ENCODE measurements at regions not wholly inside any gene's neighbourhood (a gene's known extent, or its start where the extent isn't known, plus 50 kb on each side); places are given as distances from the start of the nearest gene placed in this dataset.

DNA sequence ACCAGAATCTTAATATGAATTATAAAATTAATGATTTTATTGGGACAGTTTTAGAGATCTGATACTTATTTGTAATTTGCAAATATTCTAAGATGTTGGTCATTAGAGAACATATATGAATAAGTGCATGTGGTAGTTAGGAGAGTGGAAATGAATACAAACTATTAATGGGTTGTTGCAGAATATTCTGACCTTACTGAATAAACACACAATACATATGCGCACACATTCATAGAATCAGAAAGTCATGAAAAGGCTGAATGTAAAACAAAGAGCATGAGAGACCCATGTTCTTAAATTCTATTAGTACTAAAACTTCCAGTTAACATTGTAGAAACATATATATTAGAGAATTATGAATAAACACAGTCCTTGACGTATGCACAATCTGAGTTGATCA, 301.7 kb upstream of the TRAM1L1 start:
- no peak overlapping the region for H3K27ac Mint-ChIP-seq
- DNase-seq: no peak
- TF ChIP-seq, protein P1, sequence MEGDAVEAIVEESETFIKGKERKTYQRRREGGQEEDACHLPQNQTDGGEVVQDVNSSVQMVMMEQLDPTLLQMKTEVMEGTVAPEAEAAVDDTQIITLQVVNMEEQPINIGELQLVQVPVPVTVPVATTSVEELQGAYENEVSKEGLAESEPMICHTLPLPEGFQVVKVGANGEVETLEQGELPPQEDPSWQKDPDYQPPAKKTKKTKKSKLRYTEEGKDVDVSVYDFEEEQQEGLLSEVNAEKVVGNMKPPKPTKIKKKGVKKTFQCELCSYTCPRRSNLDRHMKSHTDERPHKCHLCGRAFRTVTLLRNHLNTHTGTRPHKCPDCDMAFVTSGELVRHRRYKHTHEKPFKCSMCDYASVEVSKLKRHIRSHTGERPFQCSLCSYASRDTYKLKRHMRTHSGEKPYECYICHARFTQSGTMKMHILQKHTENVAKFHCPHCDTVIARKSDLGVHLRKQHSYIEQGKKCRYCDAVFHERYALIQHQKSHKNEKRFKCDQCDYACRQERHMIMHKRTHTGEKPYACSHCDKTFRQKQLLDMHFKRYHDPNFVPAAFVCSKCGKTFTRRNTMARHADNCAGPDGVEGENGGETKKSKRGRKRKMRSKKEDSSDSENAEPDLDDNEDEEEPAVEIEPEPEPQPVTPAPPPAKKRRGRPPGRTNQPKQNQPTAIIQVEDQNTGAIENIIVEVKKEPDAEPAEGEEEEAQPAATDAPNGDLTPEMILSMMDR (IDR thresholded peaks at IDR 0.05): no peak
- no peaks in the 10 kb centered on the region for H3K36me3 Mint-ChIP-seq
- no peaks in the 10 kb centered on the region for H3K4me1 ChIP-seq (ENCODE audit: control insufficient read depth, insufficient read depth, low read length)
- no peaks in the 10 kb centered on the region for H3K36me3 ChIP-seq (ENCODE audit: control insufficient read depth, insufficient read depth, low read length)
- H3K4me3 ChIP-seq (ENCODE audit: low read length): no peak overlapping the region
- H3K9me3 Mint-ChIP-seq: peaks cover 7 to 16% of the 10 kb centered on the region in 2 donors
- H3K4me1 Mint-ChIP-seq: no peaks in the 10 kb centered on the region
- no CpG with 5 or more reads among the region's 2 CpGs for WGBS (ENCODE audit: insufficient coverage)
- no peak overlapping the region for H3K27ac ChIP-seq (ENCODE audit: low read length)
- intact Hi-C loops (cut with micrococcal nuclease): no loop called here
- ATAC-seq: no peak
- H3K4me3 Mint-ChIP-seq: no peak overlapping the region
- peaks cover 4% of the 10 kb centered on the region for H3K9me3 ChIP-seq (ENCODE audit: control insufficient read depth, insufficient read depth, low read length)
- no peaks in the 10 kb centered on the region for H3K27me3 Mint-ChIP-seq (ENCODE audit: low read depth in 2 of 2)
- H3K27me3 ChIP-seq (ENCODE audit: control insufficient read depth, insufficient read depth, low read length): no peaks in the 10 kb centered on the region

DNA sequence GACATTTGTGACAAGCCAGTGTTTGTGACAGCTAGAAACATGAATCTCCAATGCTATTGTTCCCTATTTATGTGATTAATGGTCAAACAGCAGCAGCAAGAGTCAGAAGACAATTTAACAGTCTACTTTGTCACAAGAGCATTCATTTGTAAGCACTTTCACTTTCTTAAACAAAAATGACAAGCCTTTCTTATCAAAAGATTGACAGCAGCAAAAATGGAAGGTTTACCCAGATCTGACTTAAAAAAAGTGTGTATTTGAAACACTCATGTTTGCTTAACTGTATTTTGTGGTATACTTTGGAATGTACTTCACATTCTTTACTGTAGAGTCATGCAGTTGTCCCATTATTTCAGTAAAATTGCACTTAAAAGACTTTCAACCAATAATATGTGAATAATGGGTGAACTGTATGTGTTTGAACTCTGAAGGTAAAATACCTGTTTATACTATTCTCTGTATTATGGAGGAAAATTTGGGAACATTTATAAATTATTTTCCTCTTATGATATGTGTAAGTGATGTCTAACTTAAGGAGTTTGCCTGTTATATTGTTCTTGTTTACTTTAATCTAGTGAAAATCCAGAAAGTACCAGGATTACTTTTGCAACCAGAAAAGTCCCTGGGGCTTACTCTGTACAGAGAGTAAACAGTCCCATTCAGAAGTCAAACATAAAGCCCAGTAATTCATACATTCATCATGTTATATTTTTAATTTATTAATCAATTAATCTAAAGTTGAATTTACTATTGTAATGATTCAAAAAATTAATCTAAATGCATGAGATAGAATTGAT, 314.9 kb upstream of the TRAM1L1 start:
- H3K4me3 Mint-ChIP-seq: no peak overlapping the region
- H3K4me1 ChIP-seq (ENCODE audit: control insufficient read depth, insufficient read depth, low read length): no peaks in the 10 kb centered on the region
- peaks cover 3 to 8% of the 10 kb centered on the region in 2 donors for H3K9me3 Mint-ChIP-seq
- no peaks in the 10 kb centered on the region for H3K9me3 ChIP-seq (ENCODE audit: control insufficient read depth, insufficient read depth, low read length)
- no peaks in the 10 kb centered on the region for H3K36me3 ChIP-seq (ENCODE audit: control insufficient read depth, insufficient read depth, low read length)
- ATAC-seq: no peak
- TF ChIP-seq, protein P1 (IDR thresholded peaks at IDR 0.05): no peak
- no peak overlapping the region for H3K27ac ChIP-seq (ENCODE audit: low read length)
- no peaks in the 10 kb centered on the region for H3K4me1 Mint-ChIP-seq
- no peak for DNase-seq
- H3K4me3 ChIP-seq (ENCODE audit: low read length): no peak overlapping the region
- H3K36me3 Mint-ChIP-seq: no peaks in the 10 kb centered on the region
- intact Hi-C loops (cut with micrococcal nuclease): no loop called here
- no peak overlapping the region for H3K27ac Mint-ChIP-seq
- H3K27me3 Mint-ChIP-seq (ENCODE audit: low read depth in 2 of 2): no peaks in the 10 kb centered on the region
- H3K27me3 ChIP-seq (ENCODE audit: control insufficient read depth, insufficient read depth, low read length): no peaks in the 10 kb centered on the region

DNA sequence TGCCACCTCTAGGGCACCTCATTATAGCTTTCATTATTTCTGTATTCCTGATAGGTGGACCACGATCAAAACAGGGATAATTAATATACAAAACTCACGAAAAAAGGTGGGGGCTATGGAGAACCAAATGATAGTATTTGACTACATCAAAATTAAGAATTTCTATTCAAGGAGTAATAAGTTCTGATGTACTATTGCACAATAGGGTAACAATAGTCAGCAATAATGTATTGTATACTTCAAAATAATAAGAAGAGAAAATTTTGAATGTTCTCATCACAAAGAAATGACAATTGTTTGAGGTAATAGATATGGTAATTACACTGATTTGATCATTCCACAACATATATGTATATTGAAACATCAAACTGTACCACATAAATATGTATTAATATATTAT, 327.3 kb upstream of the TRAM1L1 start:
- no peaks in the 10 kb centered on the region for H3K4me1 ChIP-seq (ENCODE audit: control insufficient read depth, insufficient read depth, low read length)
- H3K27me3 Mint-ChIP-seq (ENCODE audit: low read depth in 2 of 2): no peaks in the 10 kb centered on the region
- no peaks in the 10 kb centered on the region for H3K9me3 ChIP-seq (ENCODE audit: control insufficient read depth, insufficient read depth, low read length)
- no peaks in the 10 kb centered on the region for H3K4me1 Mint-ChIP-seq
- no peaks in the 10 kb centered on the region for H3K27me3 ChIP-seq (ENCODE audit: control insufficient read depth, insufficient read depth, low read length)
- TF ChIP-seq, protein P1 (IDR thresholded peaks at IDR 0.05): no peak
- no peaks in the 10 kb centered on the region for H3K36me3 ChIP-seq (ENCODE audit: control insufficient read depth, insufficient read depth, low read length)
- H3K4me3 ChIP-seq (ENCODE audit: low read length): no peak overlapping the region
- H3K9me3 Mint-ChIP-seq: peaks cover 5 to 8% of the 10 kb centered on the region in 2 donors
- no peak overlapping the region for H3K27ac ChIP-seq (ENCODE audit: low read length)
- no peak overlapping the region for H3K4me3 Mint-ChIP-seq
- no peaks in the 10 kb centered on the region for H3K36me3 Mint-ChIP-seq
- DNase-seq (no peak), ATAC-seq (no peak)
- WGBS (ENCODE audit: insufficient coverage): no CpG with 5 or more reads among the region's 2 CpGs
- intact Hi-C loops (cut with micrococcal nuclease): no loop called here
- H3K27ac Mint-ChIP-seq: no peak overlapping the region

DNA sequence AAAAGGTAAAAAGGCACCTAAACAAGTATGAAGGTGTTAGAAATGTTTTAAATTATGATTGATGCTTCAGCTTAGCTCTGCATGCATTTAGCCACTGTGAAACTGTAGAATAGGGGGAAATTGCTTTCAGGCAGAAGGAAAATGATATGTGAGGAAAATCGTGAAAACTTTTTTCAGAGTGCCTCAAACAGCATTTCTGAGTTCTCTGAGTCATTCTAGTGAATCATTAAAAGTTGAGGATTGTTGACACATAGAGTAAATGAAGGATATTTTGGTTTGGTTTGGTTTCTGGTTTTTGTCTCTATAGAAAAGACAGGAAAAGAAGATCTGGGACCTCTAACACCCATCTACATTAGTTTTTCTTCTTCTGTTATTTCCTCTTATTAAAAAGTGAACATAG, 332.5 kb upstream of the TRAM1L1 start:
- TF ChIP-seq, protein P1 (IDR thresholded peaks at IDR 0.05): no peak
- no peak for DNase-seq
- Mint-ChIP-seq H3K27me3 (ENCODE audit: low read depth in 2 of 2) (no peaks in the 10 kb centered on the region), H3K36me3 (no peaks in the 10 kb centered on the region), H3K4me3 (no peak overlapping the region), H3K9me3 (peaks cover 5 to 7% of the 10 kb centered on the region in 2 donors), H3K4me1 (no peaks in the 10 kb centered on the region), H3K27ac (no peak overlapping the region)
- no peaks in the 10 kb centered on the region for H3K4me1 ChIP-seq (ENCODE audit: control insufficient read depth, insufficient read depth, low read length)
- no peak overlapping the region for H3K4me3 ChIP-seq (ENCODE audit: low read length)
- no peak overlapping the region for H3K27ac ChIP-seq (ENCODE audit: low read length)
- H3K9me3 ChIP-seq (ENCODE audit: control insufficient read depth, insufficient read depth, low read length): peaks cover 2% of the 10 kb centered on the region
- intact Hi-C loops (cut with micrococcal nuclease): no loop called here
- no peaks in the 10 kb centered on the region for H3K27me3 ChIP-seq (ENCODE audit: control insufficient read depth, insufficient read depth, low read length)
- ATAC-seq: no peak
- no peaks in the 10 kb centered on the region for H3K36me3 ChIP-seq (ENCODE audit: control insufficient read depth, insufficient read depth, low read length)
- WGBS (ENCODE audit: insufficient coverage): 83% methylated on average over 1 of the region's 1 CpG

Data from natural killer cell (primary cell).